ENCODE measurements at regions not wholly inside any gene's neighbourhood (a gene's known extent, or its start where the extent isn't known, plus 50 kb on each side); places are given as distances from the start of the nearest gene placed in this dataset.
"Not testable (repeated sequence)": the region's sequence is repeated elsewhere in the genome, so short reads cannot be mapped to it uniquely, and the experiment has no call there.

GRCh38 chr11:122020902-122021301 is 95.1 kb downstream of the BLID start:
- DNase-seq = no peak

GRCh38 chr11:122019908-122020694 is 95.9 kb downstream of the BLID start:
- no peak for DNase-seq

GRCh38 chr11:122007601-122008071 is 108.4 kb downstream of the BLID start:
- DNase-seq = no peak

- no peak for DNase-seq
These were observed 111.6 kb downstream of the BLID start for GRCh38 chr11:122004446-122004845.

- DNase-seq = no peak
These were observed 113.1 kb downstream of the BLID start for GRCh38 chr11:122002926-122003325.

GRCh38 chr11:122002047-122002446 is 114.0 kb downstream of the BLID start:
- DNase-seq = no peak

GRCh38 chr11:121999651-122000050 is 116.4 kb downstream of the BLID start:
- DNase-seq = no peak

GRCh38 chr11:121996574-121996973 is 119.4 kb downstream of the BLID start:
- DNase-seq = no peak

- no peak for DNase-seq
These were observed 132.1 kb downstream of the BLID start for GRCh38 chr11:121983901-121984300.

- not testable (repeated sequence) for DNase-seq
These were observed 138.1 kb downstream of the BLID start for GRCh38 chr11:121977914-121978313.

GRCh38 chr11:121968638-121969037 is 147.4 kb downstream of the BLID start:
- no peak for DNase-seq

- no peak for DNase-seq
These were observed 148.8 kb downstream of the BLID start for GRCh38 chr11:121967131-121967704.

- DNase-seq = peak; percentile 50
These were observed 150.7 kb downstream of the BLID start for GRCh38 chr11:121965330-121965729.

- DNase-seq = no peak
These were observed 151.4 kb downstream of the BLID start for GRCh38 chr11:121964591-121964990.

GRCh38 chr11:121963846-121964245 is 152.2 kb downstream of the BLID start:
- DNase-seq = not testable (repeated sequence)

GRCh38 chr11:121961321-121961801 is 154.7 kb downstream of the BLID start:
- DNase-seq = no peak

GRCh38 chr11:121958971-121959325 is 157.1 kb downstream of the BLID start:
- DNase-seq = no peak

- DNase-seq = no peak
These were observed 157.6 kb downstream of the BLID start for GRCh38 chr11:121958323-121958970.

- no peak for DNase-seq
These were observed 162.9 kb downstream of the BLID start for GRCh38 chr11:121953122-121953521.

GRCh38 chr11:121950160-121950559 is 165.9 kb downstream of the BLID start:
- no peak for DNase-seq

GRCh38 chr11:121946514-121946913 is 169.5 kb downstream of the BLID start:
- no peak for DNase-seq

GRCh38 chr11:121944556-121945230 is 171.3 kb downstream of the BLID start:
- DNase-seq = no peak

- DNase-seq = no peak
These were observed 177.9 kb downstream of the BLID start for GRCh38 chr11:121938076-121938475.

Measured in islet precursor cell (in vitro differentiated cells).